Liver (tissue), 8 donors: ENCODE measurements at regions not wholly inside any gene's neighbourhood (a gene's known extent, or its start where the extent isn't known, plus 50 kb on each side); places are given as distances from the start of the nearest gene placed in this dataset.

Experiments
- DNase-seq: peaks from one replicate; pipeline ENCODE4 v3.0.0-alpha.2; 2017; ENCODE audit warnings: low spot score
- H3K27ac ChIP-seq, 2 donors: one replicate each; pipeline ENCODE4 v1.7.0; 2013; ENCODE audit warnings: inconsistent platforms in 2 of 2, low read length in 2 of 2, control low read depth in 1 of 2, low read depth in 1 of 2, mild to moderate bottlenecking in 1 of 2
- H3K27me3 ChIP-seq, 4 donors: one replicate each; pipeline versions ENCODE4 v1.6.1 to v1.7.0; 2013; ENCODE audit warnings: low read length in 3 of 4, inconsistent platforms in 1 of 4, mild to moderate bottlenecking in 1 of 4, moderate library complexity in 1 of 4; ENCODE audit not compliant: control insufficient read depth in 4 of 4, insufficient read depth in 4 of 4
- H3K36me3 ChIP-seq, 4 donors: one replicate each; pipeline versions ENCODE4 v1.6.1 to v1.7.0; 2013; ENCODE audit warnings: low read length in 3 of 4, mild to moderate bottlenecking in 3 of 4, low read depth in 1 of 4, moderate library complexity in 1 of 4; ENCODE audit not compliant: control insufficient read depth in 4 of 4, insufficient read depth in 3 of 4
- H3K4me1 ChIP-seq, 4 donors: one replicate each; pipeline versions ENCODE4 v1.6.1 to v1.7.0; 2013; ENCODE audit warnings: low read length in 3 of 4, mild to moderate bottlenecking in 3 of 4, moderate library complexity in 1 of 4; ENCODE audit not compliant: control insufficient read depth in 4 of 4, insufficient read depth in 4 of 4
- H3K4me3 ChIP-seq, 3 donors: one replicate each; pipeline versions ENCODE4 v1.6.1 to v1.7.0; 2013; ENCODE audit warnings: low read length in 3 of 3, control low read depth in 1 of 3, low read depth in 1 of 3, mild to moderate bottlenecking in 1 of 3
- H3K9ac ChIP-seq, 2 donors: one replicate each; pipeline ENCODE4 v1.7.0; 2013; ENCODE audit warnings: low read length in 2 of 2, mild to moderate bottlenecking in 2 of 2, moderate library complexity in 2 of 2, control low read depth in 1 of 2, low read depth in 1 of 2
- H3K9me3 ChIP-seq, 4 donors: one replicate each; pipeline versions ENCODE4 v1.6.1 to v1.7.0; 2013; ENCODE audit warnings: low read length in 3 of 4; ENCODE audit not compliant: control insufficient read depth in 4 of 4
- EGR1 ChIP-seq, 2 donors: IDR thresholded peaks; 2 replicates each; pipeline ENCODE4 v1.6.1; 2016 to 2018; ENCODE audit warnings: antibody characterized with exemption in 2 of 2, low read depth in 2 of 2
- FOXA1 ChIP-seq: IDR thresholded peaks from 2 replicates; pipeline ENCODE4 v1.6.1; 2016; ENCODE audit warnings: antibody characterized with exemption
- GABPA ChIP-seq, 2 donors: IDR thresholded peaks in 1 of 2; conservative IDR thresholded peaks in 1 of 2; 2 replicates each; pipeline ENCODE4 v1.6.1; 2016; ENCODE audit warnings: antibody characterized with exemption in 2 of 2, mild to moderate bottlenecking in 1 of 2, moderate library complexity in 1 of 2
- HNF4A ChIP-seq, 2 donors: conservative IDR thresholded peaks; 2 replicates each; pipeline ENCODE4 v1.6.1; 2016; ENCODE audit warnings: antibody characterized with exemption in 2 of 2, mild to moderate bottlenecking in 2 of 2
- HNF4G ChIP-seq: IDR thresholded peaks from 2 replicates; pipeline ENCODE4 v1.6.1; 2016; ENCODE audit warnings: antibody characterized with exemption
- JUND ChIP-seq, 2 donors: IDR thresholded peaks; 2 replicates each; pipeline ENCODE4 v1.6.1; 2016; ENCODE audit warnings: antibody characterized with exemption in 2 of 2
- NR2F2 ChIP-seq: IDR thresholded peaks from 2 replicates; pipeline ENCODE4 v1.6.1; 2016; ENCODE audit warnings: antibody characterized with exemption
- RAD21 ChIP-seq, 2 donors: IDR thresholded peaks; 2 replicates each; pipeline ENCODE4 v1.6.1; 2016; ENCODE audit warnings: antibody characterized with exemption in 2 of 2, mild to moderate bottlenecking in 2 of 2
- RXRA ChIP-seq, 2 donors: IDR thresholded peaks; 2 replicates each; pipeline ENCODE4 v1.6.1; 2017 to 2018; ENCODE audit warnings: antibody characterized with exemption in 2 of 2, mild to moderate bottlenecking in 1 of 2
- SP1 ChIP-seq: IDR thresholded peaks from 2 replicates; pipeline ENCODE4 v1.6.1; 2018; ENCODE audit warnings: antibody characterized with exemption, mild to moderate bottlenecking
- TAF1 ChIP-seq: conservative IDR thresholded peaks from 2 replicates; pipeline ENCODE4 v1.6.1; 2016; ENCODE audit warnings: antibody characterized with exemption, mild to moderate bottlenecking
- YY1 ChIP-seq: IDR thresholded peaks from 2 replicates; pipeline ENCODE4 v1.6.1; 2016; ENCODE audit warnings: antibody characterized with exemption, mild to moderate bottlenecking
- WGBS: extraction: QIAGEN DNeasy Blood & Tissue Kit; methylation state at CpG from one replicate; pipeline ENCODE4 v1.1.7; 2013; 5-methylcytosine and 5-hydroxymethylcytosine counted together
- TF ChIP-seq, protein P1 (sequence below): IDR thresholded peaks from 2 replicates; pipeline ENCODE4 v1.6.1; 2016; ENCODE audit warnings: antibody characterized with exemption
- TF ChIP-seq, protein P2 (sequence below): IDR thresholded peaks from 2 replicates; pipeline ENCODE4 v1.6.1; 2016; ENCODE audit warnings: antibody characterized with exemption
- TF ChIP-seq, protein P3 (sequence below): fragments of 150-350 bp; IDR thresholded peaks from 2 replicates; pipeline ENCODE4 v1.5.1; 2017; ENCODE audit warnings: improper control_type of control experiment, low read depth, low read length; ENCODE audit not compliant: missing input control
- TF ChIP-seq, protein P4 (sequence below): IDR thresholded peaks from 2 replicates; pipeline ENCODE4 v1.6.1; 2016; ENCODE audit warnings: antibody characterized with exemption, mild to moderate bottlenecking
- TF ChIP-seq, protein P5 (sequence below): IDR thresholded peaks from 2 replicates; pipeline ENCODE4 v1.6.1; 2016; ENCODE audit warnings: antibody characterized with exemption
- donor health status: healthy.
- donor health status: healthy.
- donor health status: healthy.
- donor health status: healthy.
- donor health status: healthy.

DNA sequence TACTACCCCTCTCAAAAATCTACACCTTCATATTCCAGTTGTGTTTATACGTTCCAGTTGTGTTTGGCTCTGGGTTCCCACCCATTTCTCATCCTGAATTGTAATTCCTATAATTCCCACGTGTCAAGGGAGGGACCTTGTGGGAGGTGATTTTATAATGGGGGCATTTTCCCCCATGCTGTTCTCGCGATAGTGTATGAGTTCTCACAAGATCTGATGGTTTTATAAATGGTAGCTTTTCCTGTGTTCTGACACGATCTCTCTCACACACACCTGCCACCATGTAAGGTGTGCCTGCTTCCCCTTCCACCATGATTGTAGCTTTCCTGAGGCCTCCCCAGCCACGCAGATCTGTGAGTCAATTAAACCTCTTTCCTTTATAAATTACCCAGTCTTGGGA, 108.5 kb upstream of the ADAMTS16 start:
- Histone ChIP-seq H3K9me3 (peaks cover 0 to 9% (median under 1%) of the 10 kb centered on the region in 4 donors), H3K27me3 (no peaks in the 10 kb centered on the region), H3K4me1 (no peaks in the 10 kb centered on the region), H3K27ac (no peak overlapping the region), H3K36me3 (no peaks in the 10 kb centered on the region), H3K9ac (no peak overlapping the region), H3K4me3 (no peak overlapping the region)
- TF ChIP-seq GABPA (IDR thresholded peaks at IDR 0.05 in 1 of 2, conservative IDR thresholded peaks at IDR 0.05 in 1 of 2) (no peak), TAF1 (no peak), SP1 (no peak), EGR1 (IDR thresholded peaks at IDR 0.05; ENCODE audit: low read depth in 2 of 2) (no peak), HNF4G (no peak), RAD21 (IDR thresholded peaks at IDR 0.05) (no peak), FOXA1 (no peak), YY1 (no peak), HNF4A (conservative IDR thresholded peaks at IDR 0.05) (no peak), RXRA (IDR thresholded peaks at IDR 0.05) (no peak), NR2F2 (no peak)
- TF ChIP-seq, protein P1, sequence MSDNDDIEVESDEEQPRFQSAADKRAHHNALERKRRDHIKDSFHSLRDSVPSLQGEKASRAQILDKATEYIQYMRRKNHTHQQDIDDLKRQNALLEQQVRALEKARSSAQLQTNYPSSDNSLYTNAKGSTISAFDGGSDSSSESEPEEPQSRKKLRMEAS = no peak
- TF ChIP-seq, protein P2, sequence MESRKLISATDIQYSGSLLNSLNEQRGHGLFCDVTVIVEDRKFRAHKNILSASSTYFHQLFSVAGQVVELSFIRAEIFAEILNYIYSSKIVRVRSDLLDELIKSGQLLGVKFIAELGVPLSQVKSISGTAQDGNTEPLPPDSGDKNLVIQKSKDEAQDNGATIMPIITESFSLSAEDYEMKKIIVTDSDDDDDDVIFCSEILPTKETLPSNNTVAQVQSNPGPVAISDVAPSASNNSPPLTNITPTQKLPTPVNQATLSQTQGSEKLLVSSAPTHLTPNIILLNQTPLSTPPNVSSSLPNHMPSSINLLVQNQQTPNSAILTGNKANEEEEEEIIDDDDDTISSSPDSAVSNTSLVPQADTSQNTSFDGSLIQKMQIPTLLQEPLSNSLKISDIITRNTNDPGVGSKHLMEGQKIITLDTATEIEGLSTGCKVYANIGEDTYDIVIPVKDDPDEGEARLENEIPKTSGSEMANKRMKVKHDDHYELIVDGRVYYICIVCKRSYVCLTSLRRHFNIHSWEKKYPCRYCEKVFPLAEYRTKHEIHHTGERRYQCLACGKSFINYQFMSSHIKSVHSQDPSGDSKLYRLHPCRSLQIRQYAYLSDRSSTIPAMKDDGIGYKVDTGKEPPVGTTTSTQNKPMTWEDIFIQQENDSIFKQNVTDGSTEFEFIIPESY = no peak
- TF ChIP-seq, protein P3, sequence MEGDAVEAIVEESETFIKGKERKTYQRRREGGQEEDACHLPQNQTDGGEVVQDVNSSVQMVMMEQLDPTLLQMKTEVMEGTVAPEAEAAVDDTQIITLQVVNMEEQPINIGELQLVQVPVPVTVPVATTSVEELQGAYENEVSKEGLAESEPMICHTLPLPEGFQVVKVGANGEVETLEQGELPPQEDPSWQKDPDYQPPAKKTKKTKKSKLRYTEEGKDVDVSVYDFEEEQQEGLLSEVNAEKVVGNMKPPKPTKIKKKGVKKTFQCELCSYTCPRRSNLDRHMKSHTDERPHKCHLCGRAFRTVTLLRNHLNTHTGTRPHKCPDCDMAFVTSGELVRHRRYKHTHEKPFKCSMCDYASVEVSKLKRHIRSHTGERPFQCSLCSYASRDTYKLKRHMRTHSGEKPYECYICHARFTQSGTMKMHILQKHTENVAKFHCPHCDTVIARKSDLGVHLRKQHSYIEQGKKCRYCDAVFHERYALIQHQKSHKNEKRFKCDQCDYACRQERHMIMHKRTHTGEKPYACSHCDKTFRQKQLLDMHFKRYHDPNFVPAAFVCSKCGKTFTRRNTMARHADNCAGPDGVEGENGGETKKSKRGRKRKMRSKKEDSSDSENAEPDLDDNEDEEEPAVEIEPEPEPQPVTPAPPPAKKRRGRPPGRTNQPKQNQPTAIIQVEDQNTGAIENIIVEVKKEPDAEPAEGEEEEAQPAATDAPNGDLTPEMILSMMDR = no peak
- TF ChIP-seq, protein P4, sequence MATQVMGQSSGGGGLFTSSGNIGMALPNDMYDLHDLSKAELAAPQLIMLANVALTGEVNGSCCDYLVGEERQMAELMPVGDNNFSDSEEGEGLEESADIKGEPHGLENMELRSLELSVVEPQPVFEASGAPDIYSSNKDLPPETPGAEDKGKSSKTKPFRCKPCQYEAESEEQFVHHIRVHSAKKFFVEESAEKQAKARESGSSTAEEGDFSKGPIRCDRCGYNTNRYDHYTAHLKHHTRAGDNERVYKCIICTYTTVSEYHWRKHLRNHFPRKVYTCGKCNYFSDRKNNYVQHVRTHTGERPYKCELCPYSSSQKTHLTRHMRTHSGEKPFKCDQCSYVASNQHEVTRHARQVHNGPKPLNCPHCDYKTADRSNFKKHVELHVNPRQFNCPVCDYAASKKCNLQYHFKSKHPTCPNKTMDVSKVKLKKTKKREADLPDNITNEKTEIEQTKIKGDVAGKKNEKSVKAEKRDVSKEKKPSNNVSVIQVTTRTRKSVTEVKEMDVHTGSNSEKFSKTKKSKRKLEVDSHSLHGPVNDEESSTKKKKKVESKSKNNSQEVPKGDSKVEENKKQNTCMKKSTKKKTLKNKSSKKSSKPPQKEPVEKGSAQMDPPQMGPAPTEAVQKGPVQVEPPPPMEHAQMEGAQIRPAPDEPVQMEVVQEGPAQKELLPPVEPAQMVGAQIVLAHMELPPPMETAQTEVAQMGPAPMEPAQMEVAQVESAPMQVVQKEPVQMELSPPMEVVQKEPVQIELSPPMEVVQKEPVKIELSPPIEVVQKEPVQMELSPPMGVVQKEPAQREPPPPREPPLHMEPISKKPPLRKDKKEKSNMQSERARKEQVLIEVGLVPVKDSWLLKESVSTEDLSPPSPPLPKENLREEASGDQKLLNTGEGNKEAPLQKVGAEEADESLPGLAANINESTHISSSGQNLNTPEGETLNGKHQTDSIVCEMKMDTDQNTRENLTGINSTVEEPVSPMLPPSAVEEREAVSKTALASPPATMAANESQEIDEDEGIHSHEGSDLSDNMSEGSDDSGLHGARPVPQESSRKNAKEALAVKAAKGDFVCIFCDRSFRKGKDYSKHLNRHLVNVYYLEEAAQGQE = no peak
- 66% methylated on average over 6 of the region's 6 CpGs for WGBS
- DNase-seq = no peak

DNA sequence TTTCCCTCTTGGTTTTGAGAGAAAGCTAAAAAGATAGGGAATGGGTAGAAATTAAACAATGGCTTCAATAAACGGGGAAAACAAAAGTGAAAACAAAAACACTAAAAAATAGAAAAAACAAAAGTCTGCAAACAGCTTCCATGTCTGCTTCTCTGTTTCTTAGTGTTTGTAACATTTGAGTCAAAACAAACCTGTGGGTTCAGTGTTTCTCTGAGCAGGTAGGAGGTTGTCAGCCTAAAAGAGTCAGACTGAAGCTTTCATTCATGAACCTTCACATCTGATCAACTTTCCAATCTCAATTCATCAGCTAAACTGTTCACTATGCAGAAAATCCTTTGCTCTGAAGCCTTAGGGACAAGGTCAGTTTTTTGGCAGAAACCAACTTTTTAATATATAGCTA, 102.5 kb upstream of the ADAMTS16 start:
- H3K9me3 ChIP-seq = peaks cover 0 to 3% (median under 1%) of the 10 kb centered on the region in 4 donors
- no peak overlapping the region for H3K27ac ChIP-seq
- TF ChIP-seq EGR1 (IDR thresholded peaks at IDR 0.05; ENCODE audit: low read depth in 2 of 2) (no peak), FOXA1 (no peak), JUND (IDR thresholded peaks at IDR 0.05) (no peak)
- TF ChIP-seq, protein P5, sequence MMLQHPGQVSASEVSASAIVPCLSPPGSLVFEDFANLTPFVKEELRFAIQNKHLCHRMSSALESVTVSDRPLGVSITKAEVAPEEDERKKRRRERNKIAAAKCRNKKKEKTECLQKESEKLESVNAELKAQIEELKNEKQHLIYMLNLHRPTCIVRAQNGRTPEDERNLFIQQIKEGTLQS = no peak
- H3K36me3 ChIP-seq = no peaks in the 10 kb centered on the region
- no peak overlapping the region for H3K4me3 ChIP-seq
- H3K4me1 ChIP-seq = no peaks in the 10 kb centered on the region
- DNase-seq = no peak
- 69% methylated on average over 1 of the region's 1 CpG for WGBS
- H3K9ac ChIP-seq = no peak overlapping the region
- no peaks in the 10 kb centered on the region for H3K27me3 ChIP-seq
